ENCODE measurements at regions not wholly inside any gene's neighbourhood (a gene's known extent, or its start where the extent isn't known, plus 50 kb on each side); places are given as distances from the start of the nearest gene placed in this dataset.

DNA sequence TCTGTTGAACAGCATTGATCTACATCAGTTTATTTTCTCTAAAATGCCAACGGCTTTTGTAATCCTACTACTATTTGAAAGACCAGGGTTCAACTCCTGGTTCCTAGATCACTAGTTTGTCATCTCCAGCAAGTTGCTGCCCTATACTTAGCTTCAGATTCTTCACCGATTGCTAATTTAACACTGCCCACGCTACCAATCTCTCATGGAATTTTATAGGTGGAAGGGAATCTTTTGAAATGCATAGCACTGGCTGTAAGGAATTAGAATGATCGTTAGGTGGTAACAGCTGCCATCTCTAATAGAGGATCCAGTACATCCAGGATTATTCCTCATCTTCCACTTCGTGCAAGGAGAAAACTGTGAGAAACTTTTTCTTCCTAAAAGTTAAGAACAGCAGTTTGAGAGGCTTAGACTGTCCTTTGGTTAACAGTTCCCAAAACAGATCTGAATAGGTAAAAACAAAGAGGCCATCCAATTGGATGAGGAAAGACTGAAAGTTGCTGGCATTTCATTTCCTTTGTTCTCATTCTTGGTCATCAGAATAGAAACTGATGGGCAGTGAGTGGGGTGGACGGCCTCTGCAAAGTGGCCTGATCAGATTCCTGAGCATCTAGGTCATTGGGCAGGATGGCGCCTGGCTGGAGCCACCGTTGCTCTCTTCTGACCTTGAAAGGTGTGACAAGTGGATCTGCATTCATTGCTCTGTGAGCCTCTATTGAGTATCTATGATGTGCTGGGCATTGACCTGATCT lies 236.3 kb upstream of the SORL1-AS1 start:
- H3K27me3 ChIP-seq (replicated peaks; ENCODE audit: control insufficient read depth, insufficient read depth, low read length): no peaks in the 10 kb centered on the region; the same call in 1 of the 2 replicates
- H3K36me3 ChIP-seq (ENCODE audit: control insufficient read depth, insufficient read depth, low read length): no peaks in the 10 kb centered on the region
- H3K4me3 ChIP-seq (replicated peaks; ENCODE audit: low read depth, low read length): no peak overlapping the region
- TF ChIP-seq, protein P1, sequence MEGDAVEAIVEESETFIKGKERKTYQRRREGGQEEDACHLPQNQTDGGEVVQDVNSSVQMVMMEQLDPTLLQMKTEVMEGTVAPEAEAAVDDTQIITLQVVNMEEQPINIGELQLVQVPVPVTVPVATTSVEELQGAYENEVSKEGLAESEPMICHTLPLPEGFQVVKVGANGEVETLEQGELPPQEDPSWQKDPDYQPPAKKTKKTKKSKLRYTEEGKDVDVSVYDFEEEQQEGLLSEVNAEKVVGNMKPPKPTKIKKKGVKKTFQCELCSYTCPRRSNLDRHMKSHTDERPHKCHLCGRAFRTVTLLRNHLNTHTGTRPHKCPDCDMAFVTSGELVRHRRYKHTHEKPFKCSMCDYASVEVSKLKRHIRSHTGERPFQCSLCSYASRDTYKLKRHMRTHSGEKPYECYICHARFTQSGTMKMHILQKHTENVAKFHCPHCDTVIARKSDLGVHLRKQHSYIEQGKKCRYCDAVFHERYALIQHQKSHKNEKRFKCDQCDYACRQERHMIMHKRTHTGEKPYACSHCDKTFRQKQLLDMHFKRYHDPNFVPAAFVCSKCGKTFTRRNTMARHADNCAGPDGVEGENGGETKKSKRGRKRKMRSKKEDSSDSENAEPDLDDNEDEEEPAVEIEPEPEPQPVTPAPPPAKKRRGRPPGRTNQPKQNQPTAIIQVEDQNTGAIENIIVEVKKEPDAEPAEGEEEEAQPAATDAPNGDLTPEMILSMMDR (IDR thresholded peaks at IDR 0.05; ENCODE audit: insufficient read depth, low read length, poor library complexity, severe bottlenecking): no peak
- DNase-seq (ENCODE audit: extremely low read depth, insufficient read length): no peak

DNA sequence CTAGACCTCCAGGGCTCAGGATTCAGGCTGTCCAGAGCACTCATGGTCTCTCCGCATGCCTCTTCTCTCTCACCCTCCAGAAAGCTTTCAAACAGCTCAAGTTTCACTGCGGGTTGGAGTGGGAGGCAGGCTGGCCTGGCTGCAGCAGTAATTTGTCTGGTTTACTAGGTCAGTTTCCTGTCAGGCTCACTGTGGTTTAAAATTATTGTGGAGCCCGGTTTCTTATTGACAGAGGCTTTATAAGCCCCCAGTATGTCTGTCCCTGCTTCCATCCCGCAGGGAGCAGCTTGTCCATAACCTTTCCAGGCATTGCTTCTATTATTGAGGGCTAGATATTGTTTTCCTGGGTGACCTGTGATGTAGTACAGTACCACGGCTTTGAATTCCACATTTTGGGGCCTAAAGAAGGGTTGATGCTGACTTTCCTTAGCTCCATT lies 235.3 kb upstream of the SORL1-AS1 start:
- Histone ChIP-seq H3K4me3 (replicated peaks; ENCODE audit: low read depth, low read length) (no peak overlapping the region), H3K36me3 (ENCODE audit: control insufficient read depth, insufficient read depth, low read length) (no peaks in the 10 kb centered on the region), H3K27me3 (replicated peaks; ENCODE audit: control insufficient read depth, insufficient read depth, low read length) (no peaks in the 10 kb centered on the region; the same call in 1 of the 2 replicates)
- no peak for DNase-seq (ENCODE audit: extremely low read depth, insufficient read length)
- TF ChIP-seq, protein P1 (IDR thresholded peaks at IDR 0.05; ENCODE audit: insufficient read depth, low read length, poor library complexity, severe bottlenecking): no peak

DNA sequence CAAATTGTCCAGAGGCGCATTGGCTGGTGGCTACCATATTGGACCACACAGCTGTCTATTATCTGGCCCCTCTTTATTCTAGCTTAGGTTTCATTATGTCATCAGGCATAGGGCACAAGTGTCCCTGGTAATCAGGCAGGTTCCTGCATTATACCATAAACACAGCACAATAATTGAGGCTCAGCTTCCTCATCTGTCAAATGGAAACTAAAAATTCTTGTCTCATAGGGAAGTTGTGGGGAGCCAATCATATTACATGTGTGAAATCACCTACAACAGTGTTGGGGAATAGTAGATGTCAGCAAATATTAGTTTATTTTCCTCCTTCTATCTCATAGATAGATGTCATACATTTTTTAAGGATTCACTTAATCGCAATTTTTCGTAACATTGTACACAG lies 231.0 kb upstream of the SORL1-AS1 start:
- TF ChIP-seq, protein P1 (IDR thresholded peaks at IDR 0.05; ENCODE audit: insufficient read depth, low read length, poor library complexity, severe bottlenecking): no peak
- Histone ChIP-seq H3K27me3 (replicated peaks; ENCODE audit: control insufficient read depth, insufficient read depth, low read length) (no peaks in the 10 kb centered on the region), H3K36me3 (ENCODE audit: control insufficient read depth, insufficient read depth, low read length) (no peaks in the 10 kb centered on the region)

More for the DNA sequence above, 231.0 kb upstream of the SORL1-AS1 start:
- H3K4me3 ChIP-seq (replicated peaks; ENCODE audit: low read depth, low read length): no peak overlapping the region
- no peak for DNase-seq (ENCODE audit: extremely low read depth, insufficient read length)
